Muscle of leg (tissue), 3 donors: ENCODE measurements at regions not wholly inside any gene's neighbourhood (a gene's known extent, or its start where the extent isn't known, plus 50 kb on each side); places are given as distances from the start of the nearest gene placed in this dataset.

Source experiments
- DNase-seq: peaks from one replicate; pipeline ENCODE4 v3.0.0; 2013
- H3K27ac ChIP-seq: one replicate; pipeline ENCODE4 v1.5.1; 2013; ENCODE audit warnings: mild to moderate bottlenecking, low read length, control low read depth
- H3K27me3 ChIP-seq: one replicate; pipeline ENCODE4 v1.6.1; 2013; ENCODE audit warnings: low read length; ENCODE audit not compliant: control insufficient read depth, insufficient read depth
- H3K36me3 ChIP-seq: one replicate; pipeline ENCODE4 v1.6.1; 2013; ENCODE audit warnings: low read length; ENCODE audit not compliant: control insufficient read depth, insufficient read depth
- H3K4me1 ChIP-seq: one replicate; pipeline ENCODE4 v1.6.1; 2013; ENCODE audit warnings: low read length; ENCODE audit not compliant: control insufficient read depth, insufficient read depth
- H3K4me3 ChIP-seq: one replicate; pipeline ENCODE4 v1.5.1; 2013; ENCODE audit warnings: low read length, control low read depth
- H3K9me3 ChIP-seq: replicated peaks from 2 replicates; pipeline ENCODE4 v1.6.1; 2013; ENCODE audit warnings: low read depth, low read length; ENCODE audit not compliant: control insufficient read depth
- WGBS: methylation state at CpG from one replicate; pipeline ENCODE4 v1.1.5; 2013; ENCODE audit warnings: missing lambda C conversion rate; ENCODE audit not compliant: insufficient coverage; 5-methylcytosine and 5-hydroxymethylcytosine counted together

DNA sequence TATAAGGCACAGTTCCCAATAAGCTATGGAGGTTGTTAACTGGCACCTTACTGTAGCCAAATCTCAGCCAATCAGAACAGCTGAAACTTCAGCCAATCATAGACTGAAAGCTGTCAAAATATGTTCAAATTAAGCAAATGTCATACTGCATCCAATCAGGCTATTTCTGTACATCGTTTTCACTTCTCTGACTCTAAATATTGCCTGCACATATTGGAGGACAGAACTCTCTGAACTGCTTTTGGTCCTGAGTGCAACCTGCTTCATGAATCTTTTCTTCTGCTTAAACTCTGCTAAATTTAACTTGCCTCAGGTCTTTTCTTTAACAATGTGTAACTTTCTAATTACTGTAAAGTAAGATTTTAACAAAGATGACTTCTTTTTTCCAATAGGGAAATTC lies 1198.9 kb upstream of the PCDH7 start:
- no peaks in the 10 kb centered on the region for H3K36me3 ChIP-seq
- H3K9me3 ChIP-seq = no peaks in the 10 kb centered on the region
- no peak for DNase-seq
- H3K27me3 ChIP-seq = no peaks in the 10 kb centered on the region
- no peak overlapping the region for H3K27ac ChIP-seq
- H3K4me3 ChIP-seq = no peak overlapping the region
- H3K4me1 ChIP-seq = no peaks in the 10 kb centered on the region
- 73% methylated on average over 1 of the region's 1 CpG for WGBS

GRCh38 chr4:29536745-29537144 lies 1183.4 kb upstream of the PCDH7 start:
- H3K27ac ChIP-seq = no peak overlapping the region
- DNase-seq = no peak
- no peaks in the 10 kb centered on the region for H3K36me3 ChIP-seq
- peaks cover under 1% of the 10 kb centered on the region for H3K9me3 ChIP-seq
- H3K4me3 ChIP-seq = no peak overlapping the region
- H3K27me3 ChIP-seq = no peaks in the 10 kb centered on the region
- no CpG with 5 or more reads among the region's 3 CpGs for WGBS
- no peaks in the 10 kb centered on the region for H3K4me1 ChIP-seq

GRCh38 chr4:29538889-29539646 lies 1181.1 kb upstream of the PCDH7 start:
- Histone ChIP-seq H3K27me3 (no peaks in the 10 kb centered on the region), H3K4me3 (no peak overlapping the region)
- no CpG with 5 or more reads among the region's 4 CpGs for WGBS

GRCh38 chr4:29540439-29541102 lies 1179.6 kb upstream of the PCDH7 start:
- Histone ChIP-seq H3K4me3 (no peak overlapping the region), H3K9me3 (peaks cover 2% of the 10 kb centered on the region), H3K27me3 (no peaks in the 10 kb centered on the region), H3K27ac (no peak overlapping the region), H3K4me1 (no peaks in the 10 kb centered on the region), H3K36me3 (no peaks in the 10 kb centered on the region)
- no CpG with 5 or more reads among the region's 2 CpGs for WGBS
- DNase-seq = no peak

More at GRCh38 chr4:29538889-29539646, 1181.1 kb upstream of the PCDH7 start:
- Histone ChIP-seq H3K4me1 (no peaks in the 10 kb centered on the region), H3K27ac (no peak overlapping the region), H3K9me3 (peaks cover 2% of the 10 kb centered on the region), H3K36me3 (no peaks in the 10 kb centered on the region)
- DNase-seq = no peak

DNA sequence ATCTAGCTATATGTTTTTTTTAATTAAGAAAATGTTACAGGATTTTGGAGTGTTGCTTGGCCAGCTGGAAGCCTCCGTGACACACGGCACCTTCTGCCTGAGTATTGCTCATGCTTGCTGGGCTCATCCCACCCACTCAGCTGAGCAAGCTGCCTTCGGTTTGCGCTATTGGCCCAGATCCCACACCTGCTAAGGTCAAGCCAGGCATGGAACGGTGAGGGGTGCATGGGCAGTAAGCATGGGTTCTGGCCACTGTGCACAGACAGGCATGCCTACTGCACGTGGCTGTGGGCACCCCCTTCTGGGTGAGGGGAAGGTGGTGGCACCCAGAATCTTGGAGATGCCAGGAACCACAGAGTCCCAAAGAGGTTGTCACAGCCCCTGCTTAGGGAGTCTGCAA lies 1178.4 kb upstream of the PCDH7 start:
- Histone ChIP-seq H3K27ac (no peak overlapping the region), H3K4me3 (no peak overlapping the region), H3K9me3 (peaks cover 2% of the 10 kb centered on the region), H3K36me3 (no peaks in the 10 kb centered on the region), H3K4me1 (no peaks in the 10 kb centered on the region), H3K27me3 (no peaks in the 10 kb centered on the region)
- DNase-seq = no peak
- 95% methylated on average over 6 of the region's 6 CpGs for WGBS

DNA sequence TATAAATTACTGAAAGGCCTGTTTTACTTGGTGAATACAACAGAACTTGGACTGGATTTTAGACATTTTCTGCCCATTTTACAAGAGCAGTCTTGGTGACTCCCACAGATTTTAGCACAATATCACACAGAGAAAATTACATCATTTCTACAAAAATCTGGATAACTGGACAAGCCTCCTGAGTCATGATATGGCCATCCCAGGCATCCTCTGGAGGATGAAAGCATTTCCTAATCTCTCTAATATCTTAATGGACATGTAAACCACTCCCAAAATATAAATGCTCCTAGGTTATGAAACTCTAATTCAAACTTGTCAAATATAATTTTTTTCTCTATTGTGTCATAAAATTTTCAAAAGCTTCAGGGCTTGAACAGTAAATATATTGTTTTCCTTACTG lies 1170.8 kb upstream of the PCDH7 start:
- Histone ChIP-seq H3K4me1 (no peaks in the 10 kb centered on the region), H3K27me3 (no peaks in the 10 kb centered on the region), H3K9me3 (no peaks in the 10 kb centered on the region), H3K36me3 (no peaks in the 10 kb centered on the region), H3K4me3 (no peak overlapping the region), H3K27ac (no peak overlapping the region)
- peak; percentile 6 for DNase-seq

GRCh38 chr4:29551821-29552220 lies 1168.3 kb upstream of the PCDH7 start:
- H3K36me3 ChIP-seq = no peaks in the 10 kb centered on the region
- DNase-seq = no peak
- no peaks in the 10 kb centered on the region for H3K4me1 ChIP-seq
- no peak overlapping the region for H3K4me3 ChIP-seq
- H3K27ac ChIP-seq = no peak overlapping the region
- no CpG with 5 or more reads among the region's 1 CpG for WGBS
- H3K9me3 ChIP-seq = no peaks in the 10 kb centered on the region
- no peaks in the 10 kb centered on the region for H3K27me3 ChIP-seq

DNA sequence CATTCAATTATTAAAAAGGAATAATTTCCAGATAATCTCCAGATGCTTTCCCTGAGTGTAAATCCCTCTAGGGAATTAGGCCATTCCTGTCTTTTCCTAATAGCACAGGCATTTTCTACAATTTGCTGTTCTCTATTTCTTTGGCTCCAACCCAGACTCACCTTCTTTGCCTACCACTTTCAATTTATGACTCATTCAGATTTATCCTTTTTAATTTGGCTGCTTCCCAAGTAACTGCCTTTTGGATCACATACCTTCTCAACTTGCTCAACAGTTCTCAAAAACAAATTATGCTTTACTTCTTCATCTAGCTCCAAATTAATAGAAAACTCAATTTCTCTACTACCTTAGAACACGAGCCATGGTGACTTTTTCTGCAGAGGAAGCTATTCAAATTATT lies 1166.3 kb upstream of the PCDH7 start:
- no CpG with 5 or more reads among the region's 1 CpG for whole genome bisulfite sequencing
- Histone ChIP-seq H3K27ac (no peak overlapping the region), H3K27me3 (no peaks in the 10 kb centered on the region), H3K36me3 (no peaks in the 10 kb centered on the region), H3K9me3 (no peaks in the 10 kb centered on the region), H3K4me3 (no peak overlapping the region), H3K4me1 (no peaks in the 10 kb centered on the region)
- DNase-seq = no peak

GRCh38 chr4:29558789-29559188 lies 1161.4 kb upstream of the PCDH7 start:
- Histone ChIP-seq H3K4me3 (no peak overlapping the region), H3K27me3 (no peaks in the 10 kb centered on the region), H3K27ac (no peak overlapping the region), H3K36me3 (no peaks in the 10 kb centered on the region), H3K4me1 (no peaks in the 10 kb centered on the region), H3K9me3 (no peaks in the 10 kb centered on the region)
- DNase-seq = no peak

GRCh38 chr4:29559286-29559685 lies 1160.9 kb upstream of the PCDH7 start:
- Histone ChIP-seq H3K4me3 (no peak overlapping the region), H3K36me3 (no peaks in the 10 kb centered on the region), H3K4me1 (no peaks in the 10 kb centered on the region), H3K9me3 (no peaks in the 10 kb centered on the region), H3K27ac (no peak overlapping the region), H3K27me3 (no peaks in the 10 kb centered on the region)
- DNase-seq = no peak

GRCh38 chr4:29560452-29560851 lies 1159.7 kb upstream of the PCDH7 start:
- no CpG with 5 or more reads among the region's 1 CpG for WGBS
- H3K27me3 ChIP-seq = no peaks in the 10 kb centered on the region

More at GRCh38 chr4:29560452-29560851, 1159.7 kb upstream of the PCDH7 start:
- no peak overlapping the region for H3K27ac ChIP-seq
- H3K36me3 ChIP-seq = no peaks in the 10 kb centered on the region
- H3K9me3 ChIP-seq = no peaks in the 10 kb centered on the region
- H3K4me1 ChIP-seq = no peaks in the 10 kb centered on the region
- no peak overlapping the region for H3K4me3 ChIP-seq
- no peak for DNase-seq
